HG03571 (cell line): ENCODE measurements at regions not wholly inside any gene's neighbourhood (a gene's known extent, or its start where the extent isn't known, plus 50 kb on each side); places are given as distances from the start of the nearest gene placed in this dataset.

Source experiments
- ATAC-seq: cut with Tn5 transposase; IDR thresholded peaks from one replicate; pipeline ENCODE4 v1.9.1; 2021; ENCODE audit not compliant: unreplicated experiment

DNA sequence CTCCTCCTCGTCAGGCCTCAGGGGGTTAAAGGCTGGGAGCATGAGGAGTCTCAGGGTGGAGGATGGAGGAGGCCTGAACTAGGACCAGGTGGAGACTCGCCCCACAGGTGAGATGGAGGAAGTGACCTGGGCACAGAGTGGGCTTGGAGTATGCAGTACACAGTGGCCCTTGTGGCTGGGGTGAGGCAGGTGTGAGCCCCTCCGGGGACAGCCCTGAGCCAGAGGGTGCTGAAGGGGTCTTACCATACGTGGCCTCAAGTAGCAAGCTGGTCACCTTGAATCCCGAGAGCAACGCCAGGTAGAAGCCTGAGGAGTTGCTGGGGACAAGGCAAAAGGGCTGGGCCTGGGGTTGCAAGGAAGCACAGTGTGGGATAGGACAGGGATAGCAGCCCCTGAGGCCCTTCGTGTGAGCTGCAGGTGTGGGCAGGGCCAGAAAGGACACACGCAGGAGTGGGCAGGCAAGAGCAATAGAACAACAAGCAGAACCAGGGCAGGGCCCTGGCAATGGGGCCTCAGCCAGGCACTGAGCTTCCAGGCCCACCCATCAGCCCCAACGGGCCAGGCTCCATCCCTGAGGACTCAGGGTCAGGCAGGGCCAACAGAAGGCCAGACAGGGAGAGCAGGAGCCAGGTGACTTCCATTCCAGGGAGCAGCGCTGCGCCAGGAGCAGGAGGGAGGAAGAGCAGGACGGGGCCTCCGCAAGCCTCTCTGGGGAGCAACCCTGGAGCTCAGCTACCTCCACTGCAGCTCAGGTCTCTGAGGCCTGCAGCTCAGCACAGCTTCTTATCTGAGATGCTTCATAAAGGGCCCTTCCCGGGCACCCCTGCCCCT, 64.2 kb upstream of the TNRC6C start:
- ATAC-seq: no peak

DNA sequence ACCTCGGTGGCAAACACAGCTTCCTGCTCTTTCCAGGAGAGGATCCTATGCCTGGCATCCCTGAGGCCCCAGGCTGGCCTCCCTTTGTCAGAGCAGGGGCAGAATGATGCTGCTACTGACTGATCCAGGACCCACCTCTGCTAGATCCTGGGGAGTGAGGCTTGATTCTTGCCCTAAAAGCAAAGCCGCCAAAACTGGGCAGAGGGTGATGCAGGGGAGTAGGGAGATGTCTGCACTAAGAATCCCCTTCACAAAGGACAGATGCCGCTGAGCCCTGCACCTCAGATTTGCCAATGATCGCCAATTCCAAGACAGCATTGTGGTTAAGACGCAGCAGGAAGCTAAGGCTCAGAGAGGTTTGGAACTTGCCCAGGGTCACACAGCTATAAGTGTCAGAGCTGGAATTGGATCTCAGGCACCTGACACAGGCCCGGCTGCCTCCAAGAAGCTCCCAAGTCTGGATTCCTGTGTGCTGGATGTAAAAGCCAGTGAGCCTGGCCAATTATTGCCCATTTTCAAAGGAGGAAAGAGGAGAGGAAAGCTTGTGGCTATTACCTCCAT, 60.7 kb upstream of the TNRC6C start:
- ATAC-seq: no peak

DNA sequence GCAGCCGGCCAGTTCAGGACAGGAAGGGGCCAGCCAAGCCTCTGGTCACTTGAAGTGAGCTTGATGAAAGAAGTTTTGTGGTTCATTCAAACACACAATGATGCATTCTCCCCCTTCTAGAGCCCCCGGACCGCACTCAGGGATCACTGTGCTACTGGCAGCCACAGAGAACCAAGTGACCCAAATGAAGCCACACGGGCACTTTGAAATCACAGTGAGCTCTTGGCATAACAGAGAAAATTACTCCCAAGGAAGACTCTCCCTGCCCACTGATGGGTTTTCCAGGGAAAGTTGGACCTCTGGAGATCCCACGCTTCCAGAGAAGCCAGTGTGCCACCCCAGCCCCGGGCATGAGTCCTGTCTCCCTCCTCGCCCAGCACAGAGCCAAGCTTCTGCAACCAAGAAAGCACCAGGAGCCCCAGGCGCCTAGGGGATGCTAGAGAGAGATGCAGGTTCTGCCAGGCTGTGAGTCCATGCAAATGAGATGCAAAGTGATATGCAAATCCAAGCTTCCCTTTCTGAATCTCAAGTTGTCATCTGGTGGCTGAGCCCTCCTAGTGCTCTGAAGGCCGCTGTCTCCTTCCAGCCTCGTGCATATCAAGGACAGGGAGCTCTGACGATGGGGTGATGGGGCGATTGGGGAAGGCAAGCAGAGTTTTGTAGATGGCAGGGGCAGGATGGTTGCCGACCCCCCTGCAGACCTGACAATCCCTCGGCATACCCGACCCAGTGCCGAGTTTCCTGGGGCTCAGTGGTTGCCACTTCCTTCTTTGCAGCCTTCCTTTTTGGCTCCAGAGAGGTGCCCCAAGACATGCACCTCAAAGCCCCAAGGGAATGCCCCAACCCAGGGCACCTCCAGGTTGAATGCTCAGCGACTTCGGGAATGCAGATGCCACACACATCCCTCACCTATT, 59.7 kb upstream of the TNRC6C start:
- ATAC-seq: no peak

DNA sequence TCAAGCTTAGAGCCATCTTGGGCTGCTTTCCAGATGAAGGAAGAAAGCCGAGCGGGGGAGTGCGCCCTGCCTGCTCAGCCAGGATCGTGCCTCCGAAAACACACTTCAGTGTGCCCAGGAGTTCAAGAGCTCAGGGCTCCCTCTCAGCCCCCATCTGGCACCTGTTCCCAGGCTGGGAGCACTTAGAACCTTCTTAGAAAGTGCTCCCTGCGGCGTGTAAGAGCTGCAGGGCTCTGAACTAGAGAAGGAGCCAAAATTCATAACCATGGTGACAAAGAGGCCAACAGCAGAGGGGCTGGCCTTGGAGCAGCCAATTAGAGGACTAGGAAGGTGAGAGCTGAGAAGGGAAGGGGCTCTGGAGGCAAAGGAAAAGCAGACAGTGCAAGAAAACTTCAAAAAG, 59.0 kb upstream of the TNRC6C start:
- no peak for ATAC-seq

DNA sequence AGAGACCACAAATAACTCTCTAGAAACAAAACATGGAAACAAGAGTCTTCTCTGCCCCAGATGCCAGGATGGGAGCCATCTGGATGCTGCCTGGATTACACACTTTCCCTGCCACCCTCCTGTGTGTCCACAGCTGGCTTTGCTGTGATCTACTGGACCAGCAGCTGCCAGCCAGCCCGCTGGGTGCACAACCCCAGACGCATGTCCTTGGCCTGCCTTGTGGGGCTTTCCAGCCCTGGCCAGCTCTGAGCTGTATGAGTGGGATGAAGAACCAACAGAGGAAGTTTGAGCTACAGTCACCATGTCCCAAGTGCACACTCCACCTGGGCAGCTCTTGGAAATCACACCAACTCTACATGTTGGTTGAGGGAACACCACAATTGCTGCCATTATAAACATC, 57.0 kb upstream of the TNRC6C start:
- no peak for ATAC-seq

DNA sequence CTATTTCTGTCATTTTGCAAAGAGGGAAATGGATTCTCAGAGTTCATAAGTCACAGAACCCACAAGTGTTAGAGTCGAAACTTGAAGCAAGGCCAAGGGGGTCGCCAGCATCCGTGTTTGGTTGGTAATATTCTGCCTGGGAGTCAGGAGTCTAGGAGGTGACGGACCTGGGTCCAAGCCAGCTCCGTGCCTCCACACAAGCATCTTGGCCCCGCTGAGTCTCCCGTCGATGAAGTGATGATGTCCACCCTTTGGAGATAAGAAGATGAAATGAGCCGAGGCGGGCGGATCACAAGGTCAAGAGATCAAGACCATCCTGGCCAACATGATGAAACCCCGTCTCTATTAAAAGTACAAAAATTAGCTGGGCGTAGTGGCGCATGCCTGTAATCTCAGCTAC, 53.2 kb upstream of the TNRC6C start:
- ATAC-seq: no peak

DNA sequence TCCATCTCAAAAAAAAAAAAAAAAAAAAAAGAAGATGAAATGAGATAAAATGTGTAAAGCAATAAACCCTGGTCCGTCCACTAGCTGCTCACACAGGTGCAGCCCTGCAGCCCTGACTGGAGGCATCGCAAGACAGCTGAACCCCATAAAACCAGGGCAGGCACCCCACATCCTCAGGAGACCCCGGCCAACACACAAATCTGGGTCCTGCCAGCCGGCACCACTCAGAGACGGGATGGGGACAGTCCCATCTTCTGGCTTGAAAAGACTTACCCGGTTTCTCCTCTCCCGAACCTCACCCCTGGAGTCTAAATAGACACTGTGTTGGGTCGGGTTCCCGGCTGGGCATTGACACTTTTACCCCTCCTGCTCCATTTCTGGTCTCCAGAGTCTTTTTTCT, 52.7 kb upstream of the TNRC6C start:
- no peak for ATAC-seq

DNA sequence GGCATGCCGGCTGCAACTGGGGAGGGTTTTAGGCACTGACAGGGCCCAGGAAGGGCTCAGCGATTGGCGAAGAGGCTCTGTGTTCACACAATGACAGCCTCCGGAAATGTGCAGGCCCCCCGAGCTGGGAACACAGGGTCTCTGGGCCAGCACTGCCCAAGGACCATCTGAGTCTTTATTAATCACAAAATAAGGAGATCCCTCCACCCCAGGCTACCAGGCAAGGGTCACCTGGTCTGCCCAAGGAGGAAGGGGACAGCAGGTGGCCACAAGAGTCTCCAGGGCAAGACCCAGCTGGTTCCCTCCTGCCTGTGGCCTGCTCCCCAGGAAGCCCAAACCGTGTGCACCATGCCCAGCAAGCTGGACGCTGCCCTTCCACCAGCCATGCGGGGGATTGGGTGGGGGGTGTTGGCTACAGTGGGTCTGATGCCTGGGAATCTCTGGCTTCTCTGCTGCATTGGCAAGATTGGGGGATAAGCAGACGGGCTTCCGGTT, 52.1 kb upstream of the TNRC6C start:
- ATAC-seq: no peak

DNA sequence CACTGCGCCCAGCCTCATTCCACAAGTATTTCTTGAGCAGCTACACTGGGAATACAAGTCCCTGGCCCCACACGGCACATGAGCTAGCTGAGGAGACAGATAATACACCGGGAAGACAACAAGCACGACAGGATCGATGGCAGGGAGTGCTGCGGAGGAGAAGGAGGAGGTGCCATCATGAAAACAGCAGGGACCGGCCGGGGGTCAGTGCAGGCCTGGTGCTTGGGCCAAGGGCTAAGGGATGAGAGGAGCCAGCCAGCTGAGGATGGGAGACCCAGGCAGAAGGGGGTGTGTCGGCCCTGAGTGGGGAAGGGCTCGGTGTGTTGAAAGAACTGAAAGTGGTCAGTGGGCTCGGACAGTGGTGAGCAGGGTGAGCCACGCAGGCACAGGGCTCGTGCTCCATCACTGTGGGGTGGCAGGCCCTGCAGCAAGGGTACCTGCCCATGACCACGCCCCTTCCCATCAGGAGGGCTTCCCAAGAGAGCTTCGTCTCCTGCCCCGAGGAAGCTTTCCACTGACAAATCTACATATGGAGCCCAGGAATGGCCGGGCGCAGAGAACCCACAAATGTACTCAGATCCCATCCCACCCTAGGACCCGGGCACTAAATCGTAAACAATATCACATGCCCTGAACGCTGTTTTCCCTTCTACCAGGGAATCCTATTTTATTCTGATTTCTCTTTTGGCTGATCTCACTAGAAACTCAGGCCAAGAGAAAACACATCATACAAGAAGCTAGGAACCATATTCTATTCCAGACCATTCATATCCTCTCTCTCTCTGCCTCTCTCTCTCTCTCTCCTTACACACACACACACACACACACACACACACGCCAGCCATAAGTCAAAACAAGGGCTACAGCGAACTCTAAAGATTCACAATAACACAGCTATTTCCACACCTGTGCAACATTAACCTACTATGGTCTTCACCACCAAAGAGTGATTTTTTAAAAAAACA, 50.7 kb upstream of the TNRC6C start:
- no peak for ATAC-seq

DNA sequence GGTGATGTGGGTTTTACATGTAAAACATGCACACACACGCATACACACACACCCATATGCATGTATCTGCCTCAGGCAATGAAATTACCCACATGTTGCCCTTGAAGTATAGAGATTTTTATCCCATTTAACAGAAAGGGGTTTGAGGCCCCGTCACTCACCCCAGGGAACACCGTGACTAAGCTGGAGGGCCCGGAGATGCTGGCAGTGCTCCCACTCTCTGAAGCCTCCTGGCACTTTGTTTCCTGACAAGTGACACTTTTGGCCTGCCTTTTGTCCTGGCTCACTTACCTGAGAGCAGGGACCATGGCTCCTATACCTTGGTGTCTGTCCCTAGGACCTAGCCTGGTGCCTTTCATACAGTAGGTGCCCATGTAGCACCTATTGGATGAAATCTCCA, 50.0 kb upstream of the TNRC6C start:
- ATAC-seq: no peak
